GM12878 (cell line): ENCODE measurements at regions not wholly inside any gene's neighbourhood (a gene's known extent, or its start where the extent isn't known, plus 50 kb on each side); places are given as distances from the start of the nearest gene placed in this dataset.
"Not testable (repeated sequence)": the region's sequence is repeated elsewhere in the genome, so short reads cannot be mapped to it uniquely, and the experiment has no call there.

Experiments used
- E2F4 ChIP-seq: IDR thresholded peaks from 2 replicates; pipeline ENCODE4 v1.6.1; 2012; ENCODE audit warnings: low read depth, low read length, improper control_type of control experiment
- EP300 ChIP-seq, 2 experiments: fragments of 150-350 bp in 1 of 2; IDR thresholded peaks; 2 replicates each; pipeline ENCODE4 v1.6.1; 2011 to 2012; ENCODE audit warnings: low read depth in 2 of 2, low read length in 2 of 2, borderline replicate concordance in 1 of 2, improper control_type of control experiment in 1 of 2, inconsistent platforms in 1 of 2; ENCODE audit not compliant: control insufficient read depth in 1 of 2
- JUNB ChIP-seq: IDR thresholded peaks from 2 replicates; pipeline ENCODE4 v1.6.1; 2016; ENCODE audit warnings: antibody characterized with exemption, mild to moderate bottlenecking
- MYC ChIP-seq: IDR thresholded peaks from 2 replicates; pipeline ENCODE4 v1.6.1; 2011; ENCODE audit warnings: mild to moderate bottlenecking, low read length, moderate library complexity, inconsistent platforms; ENCODE audit not compliant: insufficient read depth, insufficient replicate concordance, insufficient read length, severe bottlenecking
- NBN ChIP-seq: fragments of 450-650 bp; IDR thresholded peaks from 2 replicates; pipeline ENCODE4 v1.6.1; 2016
- POLR2A ChIP-seq: IDR thresholded peaks from 2 replicates; pipeline ENCODE4 v1.6.1; 2011; ENCODE audit warnings: low read depth, mild to moderate bottlenecking, low read length
- REST ChIP-seq: IDR thresholded peaks from 2 replicates; pipeline ENCODE4 v1.6.1; 2012; ENCODE audit warnings: mild to moderate bottlenecking, low read depth, low read length
- STAT3 ChIP-seq: IDR thresholded peaks from 2 replicates; pipeline ENCODE4 v1.6.1; 2011; ENCODE audit warnings: low read depth, low read length, improper control_type of control experiment
- SUZ12 ChIP-seq: fragments of 200-600 bp; sonication (generic); IDR thresholded peaks from one replicate; pipeline ENCODE4 v1.6.1; 2018; ENCODE audit warnings: antibody characterized with exemption, mild to moderate bottlenecking; ENCODE audit not compliant: unreplicated experiment
- TF ChIP-seq, protein P1 (sequence below): fragments of 450-650 bp; IDR thresholded peaks from 2 replicates; pipeline ENCODE4 v1.6.1; 2017; ENCODE audit warnings: mild to moderate bottlenecking, moderate library complexity
- TF ChIP-seq, protein P2 (sequence below), 3 experiments: IDR thresholded peaks in 2 of 3; conservative IDR thresholded peaks in 1 of 3; 2 replicates each; pipeline ENCODE4 v1.5.1; 2011; ENCODE audit warnings: low read depth in 3 of 3, low read length in 3 of 3, mild to moderate bottlenecking in 3 of 3, control low read depth in 2 of 3, moderate library complexity in 2 of 3, inconsistent platforms in 1 of 3, mixed read lengths in 1 of 3; ENCODE audit not compliant: control insufficient read depth in 2 of 3, insufficient read depth in 1 of 3; ENCODE audit errors: extremely low read depth in 1 of 3
- TF ChIP-seq, protein P3 (sequence below): IDR thresholded peaks from 2 replicates; pipeline ENCODE4 v1.6.1; 2012; ENCODE audit warnings: low read depth, low read length, improper control_type of control experiment

DNA sequence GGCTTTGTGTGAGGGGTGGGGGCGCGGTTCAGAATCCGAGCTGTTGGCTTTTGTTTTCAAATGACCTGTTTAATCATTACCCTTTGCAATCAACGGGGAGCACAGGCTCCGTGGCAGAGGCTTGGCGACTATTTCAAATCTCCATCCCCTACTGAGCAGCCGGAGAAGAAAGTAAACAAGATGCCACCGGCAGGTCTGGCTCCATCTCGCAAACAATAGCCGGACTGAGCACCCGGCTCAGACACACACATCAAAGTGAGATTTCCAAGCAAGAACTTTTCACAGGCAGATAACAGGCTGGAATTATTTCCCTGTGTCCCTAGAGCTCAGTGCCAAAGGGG, 143.4 kb downstream of the GTF2IRD2B start:
- TF ChIP-seq, protein P1, sequence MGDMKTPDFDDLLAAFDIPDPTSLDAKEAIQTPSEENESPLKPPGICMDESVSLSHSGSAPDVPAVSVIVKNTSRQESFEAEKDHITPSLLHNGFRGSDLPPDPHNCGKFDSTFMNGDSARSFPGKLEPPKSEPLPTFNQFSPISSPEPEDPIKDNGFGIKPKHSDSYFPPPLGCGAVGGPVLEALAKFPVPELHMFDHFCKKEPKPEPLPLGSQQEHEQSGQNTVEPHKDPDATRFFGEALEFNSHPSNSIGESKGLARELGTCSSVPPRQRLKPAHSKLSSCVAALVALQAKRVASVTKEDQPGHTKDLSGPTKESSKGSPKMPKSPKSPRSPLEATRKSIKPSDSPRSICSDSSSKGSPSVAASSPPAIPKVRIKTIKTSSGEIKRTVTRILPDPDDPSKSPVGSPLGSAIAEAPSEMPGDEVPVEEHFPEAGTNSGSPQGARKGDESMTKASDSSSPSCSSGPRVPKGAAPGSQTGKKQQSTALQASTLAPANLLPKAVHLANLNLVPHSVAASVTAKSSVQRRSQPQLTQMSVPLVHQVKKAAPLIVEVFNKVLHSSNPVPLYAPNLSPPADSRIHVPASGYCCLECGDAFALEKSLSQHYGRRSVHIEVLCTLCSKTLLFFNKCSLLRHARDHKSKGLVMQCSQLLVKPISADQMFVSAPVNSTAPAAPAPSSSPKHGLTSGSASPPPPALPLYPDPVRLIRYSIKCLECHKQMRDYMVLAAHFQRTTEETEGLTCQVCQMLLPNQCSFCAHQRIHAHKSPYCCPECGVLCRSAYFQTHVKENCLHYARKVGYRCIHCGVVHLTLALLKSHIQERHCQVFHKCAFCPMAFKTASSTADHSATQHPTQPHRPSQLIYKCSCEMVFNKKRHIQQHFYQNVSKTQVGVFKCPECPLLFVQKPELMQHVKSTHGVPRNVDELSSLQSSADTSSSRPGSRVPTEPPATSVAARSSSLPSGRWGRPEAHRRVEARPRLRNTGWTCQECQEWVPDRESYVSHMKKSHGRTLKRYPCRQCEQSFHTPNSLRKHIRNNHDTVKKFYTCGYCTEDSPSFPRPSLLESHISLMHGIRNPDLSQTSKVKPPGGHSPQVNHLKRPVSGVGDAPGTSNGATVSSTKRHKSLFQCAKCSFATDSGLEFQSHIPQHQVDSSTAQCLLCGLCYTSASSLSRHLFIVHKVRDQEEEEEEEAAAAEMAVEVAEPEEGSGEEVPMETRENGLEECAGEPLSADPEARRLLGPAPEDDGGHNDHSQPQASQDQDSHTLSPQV, result not testable (repeated sequence)
- TF ChIP-seq, protein P2, sequence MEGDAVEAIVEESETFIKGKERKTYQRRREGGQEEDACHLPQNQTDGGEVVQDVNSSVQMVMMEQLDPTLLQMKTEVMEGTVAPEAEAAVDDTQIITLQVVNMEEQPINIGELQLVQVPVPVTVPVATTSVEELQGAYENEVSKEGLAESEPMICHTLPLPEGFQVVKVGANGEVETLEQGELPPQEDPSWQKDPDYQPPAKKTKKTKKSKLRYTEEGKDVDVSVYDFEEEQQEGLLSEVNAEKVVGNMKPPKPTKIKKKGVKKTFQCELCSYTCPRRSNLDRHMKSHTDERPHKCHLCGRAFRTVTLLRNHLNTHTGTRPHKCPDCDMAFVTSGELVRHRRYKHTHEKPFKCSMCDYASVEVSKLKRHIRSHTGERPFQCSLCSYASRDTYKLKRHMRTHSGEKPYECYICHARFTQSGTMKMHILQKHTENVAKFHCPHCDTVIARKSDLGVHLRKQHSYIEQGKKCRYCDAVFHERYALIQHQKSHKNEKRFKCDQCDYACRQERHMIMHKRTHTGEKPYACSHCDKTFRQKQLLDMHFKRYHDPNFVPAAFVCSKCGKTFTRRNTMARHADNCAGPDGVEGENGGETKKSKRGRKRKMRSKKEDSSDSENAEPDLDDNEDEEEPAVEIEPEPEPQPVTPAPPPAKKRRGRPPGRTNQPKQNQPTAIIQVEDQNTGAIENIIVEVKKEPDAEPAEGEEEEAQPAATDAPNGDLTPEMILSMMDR (IDR thresholded peaks at IDR 0.05 in 2 of 3, conservative IDR thresholded peaks at IDR 0.05 in 1 of 3; ENCODE audit: control insufficient read depth in 2 of 3, extremely low read depth in 1 of 3, insufficient read depth in 1 of 3, low read depth in 3 of 3, low read length in 3 of 3), result not testable (repeated sequence)
- TF ChIP-seq REST; JUNB; EP300 (IDR thresholded peaks at IDR 0.05; ENCODE audit: borderline replicate concordance in 1 of 2, control insufficient read depth in 1 of 2, low read depth in 2 of 2, low read length in 2 of 2); STAT3; SUZ12; MYC; POLR2A; NBN; E2F4: not testable (repeated sequence)
- TF ChIP-seq, protein P3, sequence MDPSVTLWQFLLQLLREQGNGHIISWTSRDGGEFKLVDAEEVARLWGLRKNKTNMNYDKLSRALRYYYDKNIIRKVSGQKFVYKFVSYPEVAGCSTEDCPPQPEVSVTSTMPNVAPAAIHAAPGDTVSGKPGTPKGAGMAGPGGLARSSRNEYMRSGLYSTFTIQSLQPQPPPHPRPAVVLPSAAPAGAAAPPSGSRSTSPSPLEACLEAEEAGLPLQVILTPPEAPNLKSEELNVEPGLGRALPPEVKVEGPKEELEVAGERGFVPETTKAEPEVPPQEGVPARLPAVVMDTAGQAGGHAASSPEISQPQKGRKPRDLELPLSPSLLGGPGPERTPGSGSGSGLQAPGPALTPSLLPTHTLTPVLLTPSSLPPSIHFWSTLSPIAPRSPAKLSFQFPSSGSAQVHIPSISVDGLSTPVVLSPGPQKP, result not testable (repeated sequence)
